ENCODE measurements at regions not wholly inside any gene's neighbourhood (a gene's known extent, or its start where the extent isn't known, plus 50 kb on each side); places are given as distances from the start of the nearest gene placed in this dataset.

GRCh38 chr13:65864039-65864438, 1366.1 kb downstream of the PCDH9 start:
- H3K27me3 ChIP-seq (ENCODE audit: insufficient read depth, low read length) = no peaks in the 10 kb centered on the region; the same call in 1 of the 2 replicates
- no peak overlapping the region for H4K8ac ChIP-seq (replicated peaks; ENCODE audit: insufficient read length, low read depth, low read length)
- H2BK20ac ChIP-seq (ENCODE audit: low read depth, low read length, poor library complexity, severe bottlenecking) = no peak overlapping the region
- H3K4me1 Mint-ChIP-seq = no peaks in the 10 kb centered on the region
- H3K36me3 Mint-ChIP-seq (ENCODE audit: insufficient read depth in 1 of 3, low read depth in 3 of 3) = no peaks in the 10 kb centered on the region
- H2BK120ac ChIP-seq (ENCODE audit: low read depth, low read length, poor library complexity, severe bottlenecking) = no peak overlapping the region
- H2BK15ac ChIP-seq (ENCODE audit: low read depth, low read length) = no peak overlapping the region
- H4K91ac ChIP-seq (ENCODE audit: insufficient read length, low read depth, low read length) = no peak overlapping the region
- H2BK5ac ChIP-seq (ENCODE audit: insufficient read length, low read length) = no peak overlapping the region
- H3K4ac ChIP-seq (ENCODE audit: low read depth, low read length) = no peak overlapping the region
- H3K18ac ChIP-seq (ENCODE audit: insufficient read length, low read depth, low read length) = no peak overlapping the region
- no peak overlapping the region for H3K56ac ChIP-seq (ENCODE audit: insufficient read length, low read depth, low read length)
- no peak for DNase-seq
- H3K14ac ChIP-seq (ENCODE audit: insufficient read depth, low read length) = no peak overlapping the region
- no peak for TF ChIP-seq CTCF (conservative IDR thresholded peaks at IDR 0.05)
- no peak overlapping the region for H3K23ac ChIP-seq (ENCODE audit: insufficient read length, low read depth, low read length)
- H3K4me3 Mint-ChIP-seq = no peak overlapping the region
- no peaks in the 10 kb centered on the region for H3K23me2 ChIP-seq (ENCODE audit: insufficient read length, low read depth, low read length, poor library complexity, severe bottlenecking)
- no peak overlapping the region for H2BK12ac ChIP-seq (ENCODE audit: insufficient read length, low read depth, low read length)
- no peak overlapping the region for H3K9ac ChIP-seq (ENCODE audit: extremely low read depth, insufficient read length, low read length)
- H3K9me3 ChIP-seq (ENCODE audit: control insufficient read depth, low read depth, low read length) = no peaks in the 10 kb centered on the region
- no peak overlapping the region for H3T11ph ChIP-seq (ENCODE audit: low read length)
- H3K4me1 ChIP-seq (ENCODE audit: insufficient read depth, low read length) = no peaks in the 10 kb centered on the region
- no peak overlapping the region for H4K5ac ChIP-seq (ENCODE audit: insufficient read length, low read depth, low read length)
- H3K27ac Mint-ChIP-seq = no peak overlapping the region; a peak in 1 of 7 replicates
- H2AK5ac ChIP-seq (ENCODE audit: insufficient read length, low read length) = no peak overlapping the region
- no peak overlapping the region for H3K27ac ChIP-seq (ENCODE audit: insufficient read length, low read depth, low read length)
- H2AFZ ChIP-seq (ENCODE audit: low read length) = no peak overlapping the region
- H3K27me3 Mint-ChIP-seq (ENCODE audit: low read depth) = no peaks in the 10 kb centered on the region
- no peaks in the 10 kb centered on the region for H3K9me3 Mint-ChIP-seq
- WGBS (ENCODE audit: extremely low coverage, insufficient read length, low lambda C conversion rate) = no CpG with 5 or more reads among the region's 1 CpG
- H3K79me2 ChIP-seq (ENCODE audit: insufficient read depth, low read length) = no peaks in the 10 kb centered on the region
- no peak overlapping the region for H3K4me2 ChIP-seq (ENCODE audit: insufficient read depth, insufficient read length, low read length)
- H4K20me1 ChIP-seq (ENCODE audit: control insufficient read depth, insufficient read depth, insufficient read length) = no peaks in the 10 kb centered on the region
- H3K79me1 ChIP-seq (ENCODE audit: insufficient read depth, low read depth, low read length, poor library complexity, severe bottlenecking) = no peaks in the 10 kb centered on the region
